Activated CD4-positive, CD25-positive, alpha-beta regulatory T cell (primary cell): ENCODE measurements at regions not wholly inside any gene's neighbourhood (a gene's known extent, or its start where the extent isn't known, plus 50 kb on each side); places are given as distances from the start of the nearest gene placed in this dataset.

Experiments used
- DNase-seq, 4 experiments: peaks; one replicate each; lab custom pipeline; 2025; lab: John Stamatoyannopoulos, UW

DNA sequence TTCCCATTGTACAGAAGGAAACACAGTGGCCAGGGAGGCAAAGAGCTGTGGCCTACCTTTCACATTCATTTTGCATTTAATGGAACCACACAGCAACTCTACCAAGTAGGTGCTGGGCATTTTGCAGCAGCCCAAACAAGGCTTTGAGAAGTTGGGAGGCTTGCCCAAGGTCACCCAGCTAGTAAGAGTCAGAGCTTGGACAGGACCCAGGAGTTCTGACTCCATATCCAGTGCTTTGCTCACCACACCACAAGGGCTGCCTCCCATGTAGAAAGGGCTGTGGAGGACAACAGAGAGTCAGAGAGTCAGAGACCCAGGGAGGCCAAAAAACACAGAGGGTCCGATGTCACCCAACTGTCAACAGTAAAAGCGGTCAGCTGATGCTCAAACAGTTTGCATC, 400.2 kb downstream of the BCL11B start:
- no peak for DNase-seq

DNA sequence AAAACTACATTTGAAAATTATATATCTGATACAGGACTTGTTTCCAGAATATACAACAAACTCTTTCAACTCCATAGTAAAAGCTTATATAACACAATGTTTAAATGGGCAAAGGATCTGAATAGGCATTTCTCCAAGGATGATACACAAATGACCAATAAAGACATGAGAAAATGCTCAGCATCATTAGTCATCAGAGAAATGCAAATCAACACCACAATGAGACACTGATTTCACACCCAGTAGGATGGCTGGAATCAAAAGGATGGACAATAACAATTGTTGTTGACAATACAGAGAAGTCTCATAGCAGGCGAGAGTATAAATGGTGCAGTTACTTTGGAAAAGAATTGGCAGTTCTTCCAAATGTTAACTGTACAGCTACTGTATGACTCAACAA, 394.9 kb downstream of the BCL11B start:
- DNase-seq: no peak

DNA sequence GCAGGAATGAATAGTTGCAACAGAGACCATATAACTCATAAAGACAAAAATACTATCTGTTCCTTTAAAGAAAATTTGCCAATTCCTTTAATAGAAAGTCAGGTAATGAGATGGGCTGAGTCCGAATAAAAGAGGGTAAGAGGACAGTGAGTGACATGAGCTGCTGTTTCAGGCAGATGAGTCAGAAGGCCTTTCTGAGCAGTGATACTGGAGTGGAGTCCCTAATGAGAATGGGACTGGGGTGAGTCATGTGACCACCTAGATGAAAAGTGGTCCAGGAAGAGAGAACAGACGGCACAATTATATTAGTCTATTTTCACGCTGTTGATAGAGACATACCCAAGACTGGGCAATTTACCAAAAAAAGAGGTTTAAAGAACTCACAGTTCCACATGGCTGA, 393.7 kb downstream of the BCL11B start:
- DNase-seq: no peak

DNA sequence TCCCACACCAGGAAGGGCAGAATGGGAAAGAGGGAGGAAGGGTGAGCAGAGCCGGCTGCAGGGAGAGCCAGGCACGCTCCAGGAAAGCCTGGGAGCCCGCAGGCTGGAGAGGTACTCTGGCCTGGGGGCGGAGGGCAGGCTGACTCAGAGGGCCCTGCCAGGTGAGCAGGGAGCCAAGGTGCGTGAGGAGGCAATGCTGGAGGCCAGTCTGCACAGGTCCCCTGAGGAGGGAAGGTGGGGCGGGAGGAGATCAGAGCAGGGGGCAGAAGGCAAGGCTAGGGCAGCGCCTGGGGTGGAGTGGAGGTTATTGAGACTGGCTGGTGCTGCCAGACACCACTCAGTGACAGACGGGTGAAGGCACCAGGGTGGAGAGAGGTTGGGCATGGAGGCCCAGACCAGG, 385.0 kb downstream of the BCL11B start:
- DNase-seq: no peak

DNA sequence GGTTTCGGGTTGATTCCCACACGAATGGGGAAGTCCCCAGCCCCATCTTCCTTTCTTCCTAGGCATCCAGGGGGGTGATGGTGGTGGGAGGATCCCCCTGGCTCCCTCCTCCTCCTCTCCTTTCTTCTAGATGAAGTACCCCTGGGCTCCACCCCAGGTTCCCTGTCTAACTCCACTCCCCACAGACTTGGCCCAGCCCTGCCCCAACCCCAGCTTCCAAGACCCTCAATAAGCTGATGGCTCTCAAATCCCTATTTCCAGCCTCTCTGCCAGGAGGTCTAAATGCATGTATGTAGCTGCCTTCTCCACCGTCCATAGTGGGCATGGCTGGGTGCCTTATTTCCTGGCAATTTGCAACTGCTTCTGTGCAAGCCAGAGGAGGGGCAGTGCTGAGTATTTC, 383.7 kb downstream of the BCL11B start:
- no peak for DNase-seq

DNA sequence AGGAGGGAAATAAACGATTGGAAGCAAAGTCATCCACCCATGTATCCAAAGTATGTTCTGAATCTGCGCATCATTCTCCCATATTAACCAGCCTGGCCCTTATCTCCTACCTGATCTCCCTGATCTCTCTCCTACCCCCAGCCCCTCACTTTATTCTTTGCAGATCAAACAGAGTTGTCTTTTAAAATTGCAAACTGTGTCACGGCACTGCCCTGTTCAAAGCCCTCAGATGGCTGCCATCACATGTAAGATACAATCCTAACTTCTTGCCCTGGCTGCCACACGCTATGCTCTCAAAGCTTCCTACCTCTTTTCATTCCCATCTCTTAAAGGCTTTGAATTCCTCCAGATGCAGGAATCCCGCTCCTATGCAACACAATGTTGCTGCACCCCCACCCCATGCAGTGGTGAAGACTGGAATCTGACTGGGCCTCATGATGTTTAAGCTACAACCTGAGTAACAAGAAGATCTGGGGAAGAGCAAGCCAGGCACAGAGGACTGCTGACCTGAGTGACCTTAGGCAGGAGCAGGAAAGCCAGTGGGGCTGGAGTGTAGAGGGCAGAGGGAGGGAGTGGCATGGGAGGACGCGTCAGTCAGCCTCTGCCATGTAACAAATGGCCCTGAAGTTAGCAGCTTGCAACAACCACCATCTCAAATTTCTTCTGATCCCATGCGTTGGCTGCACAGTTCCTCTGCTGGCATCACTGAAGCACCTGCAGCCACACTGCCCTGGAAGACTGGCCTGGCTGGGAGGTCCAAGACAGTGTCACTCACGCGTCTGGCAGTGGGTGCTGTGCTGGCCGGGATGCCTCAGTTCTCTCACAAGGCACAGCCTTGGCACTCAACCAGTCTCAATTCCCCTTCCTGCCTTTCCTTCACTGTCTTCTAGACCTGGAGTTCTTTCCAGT, 382.8 kb downstream of the BCL11B start:
- DNase-seq: no peak

DNA sequence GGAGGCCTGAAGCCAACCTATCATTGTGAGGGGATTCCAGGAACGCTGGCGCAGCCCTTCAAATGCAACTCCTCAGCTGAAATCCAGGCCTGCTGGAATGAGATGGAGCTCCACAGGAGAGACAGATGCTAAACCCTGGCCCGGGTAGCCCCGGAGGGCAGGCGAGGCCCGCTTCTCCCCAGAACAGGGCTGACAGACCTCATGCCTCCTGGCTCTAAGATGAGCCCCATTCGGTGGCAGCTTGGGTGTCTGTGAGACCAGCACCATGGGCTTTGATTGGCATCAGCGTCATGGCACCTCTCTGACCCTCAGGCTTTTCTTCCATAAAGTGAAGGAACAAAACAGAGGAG, 382.2 kb downstream of the BCL11B start:
- DNase-seq: no peak

DNA sequence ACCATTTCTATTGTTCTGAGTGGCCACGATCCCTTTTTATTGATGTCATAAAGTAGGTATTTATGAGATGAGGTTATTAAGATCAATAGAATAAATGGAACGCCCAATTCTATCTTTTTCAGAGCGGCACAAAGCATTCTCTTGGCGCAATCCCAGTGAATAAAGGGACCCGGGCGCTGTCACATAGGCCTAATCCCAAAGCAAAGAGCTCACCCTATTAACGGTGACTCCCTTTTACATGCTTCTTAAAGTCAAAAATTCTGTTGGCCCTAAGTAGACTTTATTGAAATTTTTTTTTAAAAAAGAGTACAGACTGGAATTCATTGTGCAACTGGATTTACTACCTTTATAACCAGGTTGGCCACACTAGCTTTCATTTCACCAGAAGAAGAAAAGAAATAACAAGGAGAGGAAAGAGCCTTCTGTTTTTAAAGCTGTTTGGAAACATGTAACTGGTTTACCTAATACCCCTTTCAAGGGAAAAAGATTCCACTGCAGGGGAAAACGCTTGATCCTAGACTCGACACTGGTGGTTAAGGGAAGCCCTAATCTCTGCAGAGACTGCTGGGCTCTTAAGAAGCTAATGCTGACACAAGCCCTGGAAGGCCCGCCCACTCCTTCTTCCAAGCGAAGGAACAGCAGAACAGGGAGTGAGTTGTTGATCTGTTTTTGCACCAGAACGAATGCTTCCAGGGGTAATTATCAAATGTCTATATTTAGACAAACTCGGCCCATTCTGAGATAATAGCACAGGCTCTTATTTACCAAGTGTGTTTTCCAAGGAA, 381.2 kb downstream of the BCL11B start:
- DNase-seq: no peak

DNA sequence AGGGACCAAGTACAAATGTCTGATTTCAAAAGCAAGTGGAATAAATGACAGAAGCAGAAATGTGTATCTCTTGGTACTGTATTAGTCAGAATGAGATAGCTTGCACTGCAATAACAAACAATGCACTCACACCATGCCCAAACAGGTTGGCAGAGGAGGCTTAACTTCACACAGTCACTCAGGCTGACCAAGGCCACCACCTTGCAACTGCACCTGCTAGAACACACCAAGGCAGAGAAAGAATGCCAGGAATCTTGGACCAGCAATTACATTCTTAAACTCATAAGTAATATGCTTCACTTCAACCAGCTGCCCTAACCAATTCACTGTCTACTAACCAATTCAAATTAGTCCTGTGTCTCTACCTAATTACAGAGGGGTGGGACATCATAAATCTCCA, 378.3 kb downstream of the BCL11B start:
- DNase-seq: no peak

DNA sequence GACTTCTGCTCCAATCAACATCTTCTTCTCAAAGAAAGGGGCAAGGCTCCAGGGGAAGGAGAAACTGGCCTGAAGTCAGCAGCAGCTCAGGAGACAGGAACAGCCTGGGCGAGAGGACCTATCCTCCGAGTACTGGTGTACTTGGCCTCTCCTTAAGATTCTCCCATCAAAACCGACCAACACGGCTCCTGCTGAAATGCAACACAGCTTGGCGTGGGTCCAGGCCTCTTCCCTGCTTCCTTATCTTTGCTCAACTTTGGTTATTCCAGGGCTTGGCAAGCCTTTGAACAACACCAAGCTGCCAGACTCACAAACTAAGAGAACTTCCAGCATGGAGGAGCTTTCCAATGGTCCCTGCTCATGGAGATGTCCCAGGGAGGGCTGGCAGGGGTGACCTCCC, 377.4 kb downstream of the BCL11B start:
- no peak for DNase-seq

DNA sequence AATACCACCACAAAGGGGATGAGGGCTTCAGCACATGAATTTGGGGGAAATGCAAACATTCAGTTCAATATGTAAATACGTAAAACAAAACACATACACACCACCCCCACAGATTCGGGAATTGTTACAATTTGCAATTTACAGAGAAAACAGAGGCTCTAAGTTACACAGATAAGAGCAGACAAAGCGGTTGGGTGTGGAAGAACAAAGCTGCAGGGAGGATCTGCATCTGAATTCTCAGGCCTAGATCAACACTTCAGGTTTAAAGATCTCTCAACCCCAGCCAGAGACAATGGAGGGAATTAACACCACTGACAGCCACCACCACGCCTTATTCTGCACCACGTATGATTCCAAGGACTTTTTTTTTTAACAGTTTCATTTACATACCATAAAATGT, 375.5 kb downstream of the BCL11B start:
- DNase-seq: no peak

DNA sequence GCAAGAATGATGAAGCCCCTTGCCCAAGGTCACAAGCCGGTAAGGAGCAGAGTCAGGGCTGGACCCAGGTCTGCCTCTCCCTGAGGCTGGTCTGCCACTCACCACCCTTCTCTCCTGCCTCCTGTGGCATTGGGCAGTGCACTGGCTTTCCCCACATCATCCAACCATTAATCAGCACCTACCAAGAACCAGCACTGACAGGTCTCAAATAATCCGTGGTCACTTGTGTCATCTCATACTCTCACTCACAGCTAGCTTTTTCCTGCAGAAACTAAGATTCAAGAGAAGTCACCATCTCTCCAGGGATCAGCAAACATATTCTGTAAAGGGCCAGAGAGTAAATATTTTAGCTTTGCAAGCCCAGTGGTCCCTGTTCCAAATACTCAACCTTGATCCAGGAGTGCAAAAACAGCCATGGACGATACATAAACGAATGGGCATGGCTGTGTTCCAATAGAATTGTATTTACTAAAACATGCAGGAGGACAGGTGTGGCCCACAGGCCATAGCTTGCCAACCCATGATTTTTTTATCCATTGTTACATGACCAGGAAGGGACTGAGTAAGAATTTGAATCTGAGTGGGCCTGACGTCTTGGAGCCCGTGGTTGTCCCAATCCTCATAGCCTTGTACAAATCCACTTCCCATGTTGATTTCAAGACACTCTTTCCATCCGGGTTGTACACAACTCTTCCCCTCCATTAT, 374.2 kb downstream of the BCL11B start:
- DNase-seq: no peak

DNA sequence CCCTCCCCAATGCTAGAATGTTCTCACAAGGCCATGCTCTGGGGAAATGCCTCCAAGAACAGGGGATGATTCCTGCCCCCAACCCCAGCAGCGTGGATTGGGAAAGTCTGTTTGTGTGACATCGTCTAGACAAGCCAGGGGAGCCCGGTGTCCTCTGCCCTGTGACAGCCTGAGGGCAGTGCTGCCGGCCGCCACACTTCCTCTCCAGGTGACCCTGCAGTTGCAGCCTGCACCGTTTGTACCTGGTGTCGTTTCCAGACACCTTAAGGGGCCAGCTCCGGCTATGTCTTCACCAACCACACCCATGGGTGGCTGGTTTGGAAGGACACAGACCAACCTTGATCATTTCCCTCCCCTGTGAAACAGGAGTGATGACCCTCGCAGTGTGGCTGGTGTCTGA, 372.6 kb downstream of the BCL11B start:
- no peak for DNase-seq

DNA sequence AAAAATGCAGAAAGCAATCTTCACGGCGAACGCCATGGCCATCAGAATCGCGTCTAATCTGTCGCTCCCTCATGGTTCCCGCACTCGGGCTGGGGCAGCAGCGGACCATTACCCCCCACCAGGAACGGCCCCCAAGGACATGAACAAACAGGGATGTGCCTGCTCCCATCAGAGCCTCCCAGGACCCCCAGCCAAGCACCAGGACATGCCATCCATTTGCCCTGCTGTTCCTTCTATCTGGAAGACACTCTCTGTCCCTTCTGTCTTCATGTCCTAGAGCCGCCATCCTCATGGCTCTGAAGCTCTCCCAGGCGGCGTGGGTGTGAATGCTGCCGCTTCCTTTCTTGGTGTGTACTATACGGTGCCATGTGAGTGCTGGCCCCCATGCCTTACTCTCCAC, 371.8 kb downstream of the BCL11B start:
- DNase-seq: no peak

DNA sequence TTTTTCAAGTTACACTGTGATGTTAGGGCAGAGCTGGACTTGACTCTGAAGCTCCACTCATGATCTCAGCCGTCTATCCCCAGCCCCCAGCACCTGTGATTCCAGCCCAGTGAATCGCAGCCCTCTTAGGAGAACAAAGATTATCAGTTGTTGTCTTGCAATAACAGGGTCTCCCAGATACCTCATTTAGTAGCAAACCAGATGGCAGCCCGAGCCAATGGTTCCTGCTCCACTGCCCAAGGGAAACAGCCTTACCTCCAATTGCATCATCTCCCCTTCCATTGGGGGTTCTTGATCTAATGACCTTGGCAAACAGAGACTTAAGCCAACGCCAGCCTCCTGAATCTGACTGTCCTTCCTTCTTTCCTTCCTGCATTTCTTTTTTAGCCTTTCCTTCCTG, 371.2 kb downstream of the BCL11B start:
- DNase-seq: no peak

DNA sequence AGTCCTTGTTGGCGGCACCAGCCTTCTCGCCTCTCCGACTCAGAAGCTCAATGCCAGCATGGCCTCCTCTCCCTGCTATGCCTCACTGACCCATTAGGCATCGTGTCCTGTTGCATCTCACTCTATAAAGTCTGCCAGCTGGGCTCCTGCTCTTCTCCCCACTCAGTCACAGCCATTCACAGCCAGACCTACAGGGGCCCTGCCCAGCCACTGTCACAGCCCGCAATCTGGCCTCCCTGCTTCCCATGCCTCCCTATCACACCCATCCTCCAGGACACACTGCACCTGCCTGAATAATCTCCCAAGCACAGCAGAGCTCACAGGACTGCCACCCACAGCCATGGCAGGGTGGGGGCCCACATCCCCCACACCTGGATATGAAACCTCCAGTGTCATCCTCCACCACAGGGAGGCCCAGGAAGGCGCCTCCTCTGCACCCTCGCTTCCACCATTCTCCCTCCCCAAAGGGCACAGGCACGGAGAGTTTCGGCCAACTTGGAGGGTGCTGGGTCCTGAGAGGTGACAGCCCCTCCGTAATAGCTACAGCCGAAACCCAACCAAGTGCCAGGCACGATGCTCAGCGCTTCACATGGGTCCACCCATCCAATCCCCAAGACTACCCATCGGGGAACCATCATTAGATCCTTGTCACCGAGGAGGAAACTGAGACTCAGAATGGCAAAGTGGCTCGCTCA, 370.3 kb downstream of the BCL11B start:
- DNase-seq: no peak

DNA sequence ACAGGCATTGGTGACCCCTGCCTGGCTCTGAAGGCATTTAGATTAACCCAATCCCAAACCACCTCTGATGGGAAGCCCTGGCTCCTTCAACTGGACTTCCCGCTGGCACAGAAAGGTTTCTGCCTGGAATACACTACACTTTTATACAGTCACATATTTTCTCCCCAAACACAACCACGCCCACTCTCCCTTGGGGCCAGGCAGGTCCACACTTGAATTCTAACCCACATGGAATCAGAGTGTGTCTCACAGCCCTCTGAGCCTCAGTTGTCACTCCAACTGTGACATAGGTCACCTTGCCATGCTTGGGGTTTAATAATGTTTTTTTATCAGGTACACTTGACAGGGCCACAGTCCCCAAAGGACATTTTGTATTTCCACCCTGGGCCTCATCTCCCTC, 368.6 kb downstream of the BCL11B start:
- DNase-seq: no peak

DNA sequence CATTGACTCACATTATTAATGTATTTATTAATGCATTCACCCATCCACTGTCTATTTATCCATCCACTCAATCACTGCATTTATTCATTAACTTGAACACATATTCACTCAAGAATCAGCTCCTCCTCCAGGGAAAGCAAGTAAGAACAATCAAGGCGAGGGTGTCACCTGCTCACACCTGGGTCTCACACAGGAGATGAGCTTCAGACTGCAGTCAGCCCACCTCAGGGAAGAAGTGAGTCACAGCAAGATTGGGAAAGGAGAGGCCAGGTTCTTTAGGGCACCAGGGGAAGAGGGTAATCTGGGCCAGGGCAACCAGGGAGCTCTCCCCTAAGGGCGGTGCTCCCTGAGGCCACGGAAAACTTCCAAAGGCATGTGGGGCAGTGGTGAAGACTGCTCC, 367.3 kb downstream of the BCL11B start:
- no peak for DNase-seq

DNA sequence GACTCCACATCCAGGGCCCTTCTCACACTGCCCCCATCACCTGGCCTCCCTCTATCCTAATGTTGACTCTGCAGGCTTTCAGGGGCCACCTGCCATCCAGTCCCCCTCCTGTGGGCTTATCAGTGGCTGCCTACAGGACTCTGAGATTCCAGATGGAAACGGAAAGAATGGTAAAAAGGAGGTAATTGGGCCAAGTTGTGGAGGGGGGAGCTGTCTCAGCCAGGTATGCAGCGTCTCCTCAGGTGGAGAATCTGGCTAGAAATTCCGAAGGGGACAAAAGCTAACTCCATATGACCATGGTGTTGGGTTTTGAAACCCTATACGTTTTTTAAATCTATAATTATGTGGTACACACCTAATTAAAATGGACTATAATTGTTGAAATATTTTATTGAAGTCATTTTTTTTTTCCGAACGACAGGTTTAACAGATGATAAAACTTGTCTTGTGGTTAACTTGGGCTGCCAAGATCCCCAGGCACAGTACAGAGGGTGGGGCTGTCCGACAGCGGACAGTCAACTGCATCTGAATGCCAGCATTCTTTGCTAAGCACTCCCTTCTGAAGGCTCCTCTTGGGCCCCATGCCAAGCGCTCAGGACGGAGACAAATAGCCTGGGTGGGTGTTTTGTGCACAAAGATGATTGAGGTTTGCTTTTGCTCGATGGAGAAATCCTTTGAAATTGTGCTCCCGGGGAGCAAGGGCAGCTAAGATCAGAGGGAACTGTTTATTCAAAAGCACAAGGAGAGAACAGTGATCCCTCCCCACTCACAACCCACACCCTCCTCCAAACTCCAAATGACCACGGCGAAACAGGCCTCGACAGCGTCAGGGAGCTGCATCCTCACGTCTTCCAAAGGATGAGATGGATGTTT, 365.6 kb downstream of the BCL11B start:
- DNase-seq: no peak

DNA sequence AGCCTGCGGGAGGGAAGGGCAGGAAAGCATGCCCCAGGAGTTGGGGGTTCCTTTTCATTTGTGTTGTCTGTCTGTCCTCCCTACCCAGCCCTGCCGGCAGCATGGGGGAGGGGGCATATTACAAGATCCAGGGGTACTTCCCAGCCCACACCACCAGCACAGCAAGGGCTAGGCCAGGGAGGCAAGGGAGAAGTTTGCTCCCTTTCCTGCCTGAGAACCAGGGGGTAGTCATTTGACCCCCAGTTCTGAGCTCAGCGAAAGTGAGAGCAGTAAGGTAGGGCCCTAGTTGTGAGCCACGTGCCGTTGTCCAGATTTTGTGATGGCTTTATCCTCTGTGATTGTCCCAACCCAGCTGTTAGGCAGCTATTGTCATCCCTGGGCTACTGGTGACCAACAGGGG, 364.7 kb downstream of the BCL11B start:
- no peak for DNase-seq

DNA sequence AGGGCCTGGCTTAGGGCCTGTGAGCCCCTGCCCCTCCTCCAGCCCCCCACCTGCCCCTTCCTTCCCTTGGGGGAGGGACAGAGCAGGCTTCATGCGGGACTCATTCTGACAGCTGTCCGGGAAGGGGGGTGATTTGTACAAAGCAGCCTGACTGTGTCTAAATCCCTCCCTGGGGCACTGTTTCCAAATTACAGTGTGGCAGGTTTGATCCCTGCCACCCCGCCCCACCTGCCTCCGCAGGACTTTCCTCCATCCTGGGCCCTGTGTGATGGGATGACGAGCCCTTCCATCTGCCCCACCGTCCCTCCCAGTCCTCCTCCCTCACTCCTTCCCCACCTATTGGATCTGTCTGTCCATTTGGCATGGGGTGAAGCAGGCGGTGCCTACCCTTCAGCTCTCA, 363.9 kb downstream of the BCL11B start:
- DNase-seq: no peak
